Endothelial cell of umbilical vein (primary cell): ENCODE measurements at regions not wholly inside any gene's neighbourhood (a gene's known extent, or its start where the extent isn't known, plus 50 kb on each side); places are given as distances from the start of the nearest gene placed in this dataset.

ENCODE experiments used
- BruUV-seq: library from RNA; stranded (reverse); fragments of 400-500 nt; replicated peaks from 2 replicates; lab custom pipeline; 2021; lab: Mats Ljungman, UMichigan
- CTCF ChIA-PET: fragments of 300-600, 350-600 bp; sonication (Branson Sonifier 250); formaldehyde crosslinking; loops from one replicate; lab custom pipeline; 2021; ENCODE audit warnings: antibody characterized with exemption, inconsistent platforms; lab: Charles Lee
- POLR2A ChIA-PET: fragments of 300-600, 350-600 bp; sonication (Branson Sonifier 250); formaldehyde crosslinking; loops from one replicate; lab custom pipeline; 2021; ENCODE audit warnings: antibody characterized with exemption, inconsistent platforms; lab: Charles Lee
- DNase-seq: peaks from one replicate; pipeline ENCODE4 v3.0.0-alpha.2; 2011; ENCODE audit warnings: low read depth, low spot score
- FAIRE-seq: peaks from 2 replicates; lab custom pipeline; 2011; peaks lifted over from hg19 to GRCh38; lab: Jason Lieb, UNC
- H2AFZ ChIP-seq: 2 replicates; pipeline ENCODE4 v1.6.0; 2012; ENCODE audit warnings: low read depth, low read length, control low read depth, inconsistent platforms
- H3K27ac ChIP-seq: 2 replicates; pipeline ENCODE4 v1.5.1; 2011; ENCODE audit warnings: low read depth, mild to moderate bottlenecking, control low read depth, low read length, moderate library complexity; ENCODE audit not compliant: insufficient read depth
- H3K27me3 ChIP-seq, 2 experiments: 2 replicates each; pipeline versions ENCODE4 v1.6.0 to v1.6.1; 2011; ENCODE audit warnings: low read length in 2 of 2, mixed read lengths in 1 of 2; ENCODE audit not compliant: control insufficient read depth in 2 of 2, insufficient read depth in 2 of 2
- H3K36me3 ChIP-seq, 2 experiments: 2 replicates in 1 of 2; 3 replicates in 1 of 2; pipeline ENCODE4 v1.5.1; 2011; ENCODE audit warnings: low read length in 2 of 2, mild to moderate bottlenecking in 1 of 2, moderate library complexity in 1 of 2; ENCODE audit not compliant: control insufficient read depth in 2 of 2, insufficient read depth in 2 of 2; ENCODE audit errors: extremely low read depth in 1 of 2
- H3K4me1 ChIP-seq: 3 replicates; pipeline ENCODE4 v1.5.1; 2011; ENCODE audit warnings: mild to moderate bottlenecking, low read length; ENCODE audit not compliant: control insufficient read depth, insufficient read depth; ENCODE audit errors: extremely low read depth
- H3K4me2 ChIP-seq: 2 replicates; pipeline ENCODE4 v1.6.1; 2011; ENCODE audit warnings: low read length, control low read depth, mixed read lengths; ENCODE audit not compliant: insufficient read depth
- H3K4me3 ChIP-seq, 3 experiments: fragments of 200-600 bp in 1 of 3; sonication (generic), shearing (Covaris generic) in 1 of 3; replicated peaks in 1 of 3; 2 replicates each; pipeline ENCODE4 v1.5.1; 2011 to 2016; ENCODE audit warnings: control low read depth in 3 of 3, low read length in 3 of 3, mild to moderate bottlenecking in 2 of 3, inconsistent platforms in 1 of 3, low read depth in 1 of 3, moderate library complexity in 1 of 3; ENCODE audit not compliant: insufficient read depth in 1 of 3
- H3K79me2 ChIP-seq: 2 replicates; pipeline ENCODE4 v1.6.0; 2012; ENCODE audit warnings: low read length, inconsistent platforms; ENCODE audit not compliant: control insufficient read depth, insufficient read depth
- H3K9ac ChIP-seq: replicated peaks from 2 replicates; pipeline ENCODE3; 2011; ENCODE audit warnings: low read length, control low read depth; ENCODE audit not compliant: insufficient read depth; ENCODE audit errors: extremely low read depth
- H3K9me1 ChIP-seq: replicated peaks from 3 replicates; pipeline ENCODE4 v1.6.0; 2011; ENCODE audit warnings: mild to moderate bottlenecking, low read length; ENCODE audit not compliant: control insufficient read depth, insufficient read depth; ENCODE audit errors: extremely low read depth
- H3K9me3 ChIP-seq: replicated peaks from 2 replicates; pipeline ENCODE4 v1.5.1; 2012; ENCODE audit warnings: low read length, inconsistent platforms; ENCODE audit not compliant: control insufficient read depth, insufficient read depth
- H4K20me1 ChIP-seq: replicated peaks from 2 replicates; pipeline ENCODE3; 2011; ENCODE audit warnings: mild to moderate bottlenecking, low read length; ENCODE audit not compliant: control insufficient read depth, insufficient read depth; ENCODE audit errors: extremely low read depth
- CTCF ChIP-seq, 2 donors: IDR thresholded peaks; 1 replicate in 1 of 2; 2 replicates in 1 of 2; pipeline ENCODE4 v1.5.1; 2011; ENCODE audit warnings: low read length in 2 of 2, mild to moderate bottlenecking in 2 of 2, moderate library complexity in 2 of 2, control low read depth in 1 of 2, inconsistent platforms in 1 of 2, low read depth in 1 of 2; ENCODE audit not compliant: insufficient read depth in 1 of 2; ENCODE audit errors: extremely low read depth in 1 of 2
- EZH2 ChIP-seq: IDR thresholded peaks from 2 replicates; pipeline ENCODE4 v1.6.1; 2012; ENCODE audit warnings: borderline replicate concordance, low read depth, mild to moderate bottlenecking, moderate library complexity, low read length, inconsistent platforms; ENCODE audit not compliant: severe bottlenecking
- FOS ChIP-seq: IDR thresholded peaks from 2 replicates; pipeline ENCODE4 v1.6.1; 2011; ENCODE audit warnings: mild to moderate bottlenecking, low read length, moderate library complexity, borderline replicate concordance; ENCODE audit not compliant: insufficient read depth
- GATA2 ChIP-seq: IDR thresholded peaks from 2 replicates; pipeline ENCODE4 v1.7.0; 2011; ENCODE audit warnings: low read depth, mild to moderate bottlenecking, moderate library complexity, mixed read lengths, low read length; ENCODE audit not compliant: insufficient read length, insufficient read depth
- JUN ChIP-seq: IDR thresholded peaks from 2 replicates; pipeline ENCODE4 v1.6.1; 2011; ENCODE audit warnings: borderline replicate concordance, low read depth; ENCODE audit not compliant: insufficient read length, insufficient read depth
- MAX ChIP-seq: IDR thresholded peaks from 2 replicates; pipeline ENCODE4 v1.6.1; 2011; ENCODE audit not compliant: insufficient read depth, insufficient read length
- MYC ChIP-seq: IDR thresholded peaks from one replicate; pipeline ENCODE4 v1.6.1; 2011; ENCODE audit warnings: mild to moderate bottlenecking, low read depth, low read length
- POLR2A ChIP-seq: IDR thresholded peaks from 2 replicates; pipeline ENCODE4 v1.6.1; 2012; ENCODE audit warnings: low read depth, mild to moderate bottlenecking, control low read depth, low read length
- POLR2AphosphoS5 ChIP-seq: IDR thresholded peaks from 2 replicates; pipeline ENCODE4 v1.6.1; 2012; ENCODE audit warnings: low read depth, mild to moderate bottlenecking, control low read depth, low read length, moderate library complexity; ENCODE audit not compliant: insufficient read depth
- dilution Hi-C: fragments of 300-500 bp; cut with MboI; formaldehyde crosslinking; loops from one replicate; pipeline ENCODE4 v1.15.0; 2019; ENCODE audit warnings: low sequenced_read_pairs; ENCODE audit not compliant: extremely low pct_ligation_motif_present
- intact Hi-C: fragments of 100-400 bp; cut with micrococcal nuclease; formaldehyde crosslinking; loops from one replicate; pipeline ENCODE4 v1.10.0; 2022

GRCh38 chr10:81182296-81182695 is 644.6 kb downstream of the SH2D4B start:
- H3K4me1 ChIP-seq, result no peaks in the 10 kb centered on the region
- H2AFZ ChIP-seq, result no peak overlapping the region
- no peak overlapping the region for H3K27ac ChIP-seq
- TF ChIP-seq POLR2AphosphoS5 (no peak), POLR2A (no peak), CTCF (IDR thresholded peaks at IDR 0.05; ENCODE audit: extremely low read depth in 1 of 2, insufficient read depth in 1 of 2, low read depth in 1 of 2, low read length in 2 of 2) (no peak), GATA2 (no peak), JUN (no peak), MYC (no peak), MAX (no peak), EZH2 (no peak), FOS (no peak)
- dilution Hi-C loops, result no loop called here
- no peaks in the 10 kb centered on the region for H3K9me3 ChIP-seq
- FAIRE-seq (no peak), DNase-seq (no peak)
- no peak overlapping the region for H3K4me2 ChIP-seq
- H3K27me3 ChIP-seq, result no peaks in the 10 kb centered on the region
- no peak overlapping the region for H3K4me3 ChIP-seq
- no peaks in the 10 kb centered on the region for H4K20me1 ChIP-seq
- H3K36me3 ChIP-seq, result no peaks in the 10 kb centered on the region
- POLR2A ChIA-PET, result no interaction called here
- BruUV-seq, result no TSS peak
- H3K9me1 ChIP-seq, result no peaks in the 10 kb centered on the region
- no peaks in the 10 kb centered on the region for H3K79me2 ChIP-seq
- no peak overlapping the region for H3K9ac ChIP-seq
- CTCF ChIA-PET, result no interaction called here
- intact Hi-C loops, result no loop called here
